VCaP (cell line): ENCODE measurements at regions not wholly inside any gene's neighbourhood (a gene's known extent, or its start where the extent isn't known, plus 50 kb on each side); places are given as distances from the start of the nearest gene placed in this dataset.

Experiments
- H3K27ac ChIP-seq: fragments of 450-650 bp; 2 replicates; pipeline ENCODE4 v1.5.1; 2017
- TF ChIP-seq, protein P1 (sequence below): fragments of 450-650 bp; conservative IDR thresholded peaks from 2 replicates; pipeline ENCODE4 v1.5.1; 2017; ENCODE audit warnings: mild to moderate bottlenecking, moderate library complexity

GRCh38 chr3:170760174-170760526 is 109.8 kb downstream of the RPL22L1 start:
- peak overlapping the region; percentile 42 for H3K27ac ChIP-seq
- TF ChIP-seq, protein P1, sequence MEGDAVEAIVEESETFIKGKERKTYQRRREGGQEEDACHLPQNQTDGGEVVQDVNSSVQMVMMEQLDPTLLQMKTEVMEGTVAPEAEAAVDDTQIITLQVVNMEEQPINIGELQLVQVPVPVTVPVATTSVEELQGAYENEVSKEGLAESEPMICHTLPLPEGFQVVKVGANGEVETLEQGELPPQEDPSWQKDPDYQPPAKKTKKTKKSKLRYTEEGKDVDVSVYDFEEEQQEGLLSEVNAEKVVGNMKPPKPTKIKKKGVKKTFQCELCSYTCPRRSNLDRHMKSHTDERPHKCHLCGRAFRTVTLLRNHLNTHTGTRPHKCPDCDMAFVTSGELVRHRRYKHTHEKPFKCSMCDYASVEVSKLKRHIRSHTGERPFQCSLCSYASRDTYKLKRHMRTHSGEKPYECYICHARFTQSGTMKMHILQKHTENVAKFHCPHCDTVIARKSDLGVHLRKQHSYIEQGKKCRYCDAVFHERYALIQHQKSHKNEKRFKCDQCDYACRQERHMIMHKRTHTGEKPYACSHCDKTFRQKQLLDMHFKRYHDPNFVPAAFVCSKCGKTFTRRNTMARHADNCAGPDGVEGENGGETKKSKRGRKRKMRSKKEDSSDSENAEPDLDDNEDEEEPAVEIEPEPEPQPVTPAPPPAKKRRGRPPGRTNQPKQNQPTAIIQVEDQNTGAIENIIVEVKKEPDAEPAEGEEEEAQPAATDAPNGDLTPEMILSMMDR, result no peak

DNA sequence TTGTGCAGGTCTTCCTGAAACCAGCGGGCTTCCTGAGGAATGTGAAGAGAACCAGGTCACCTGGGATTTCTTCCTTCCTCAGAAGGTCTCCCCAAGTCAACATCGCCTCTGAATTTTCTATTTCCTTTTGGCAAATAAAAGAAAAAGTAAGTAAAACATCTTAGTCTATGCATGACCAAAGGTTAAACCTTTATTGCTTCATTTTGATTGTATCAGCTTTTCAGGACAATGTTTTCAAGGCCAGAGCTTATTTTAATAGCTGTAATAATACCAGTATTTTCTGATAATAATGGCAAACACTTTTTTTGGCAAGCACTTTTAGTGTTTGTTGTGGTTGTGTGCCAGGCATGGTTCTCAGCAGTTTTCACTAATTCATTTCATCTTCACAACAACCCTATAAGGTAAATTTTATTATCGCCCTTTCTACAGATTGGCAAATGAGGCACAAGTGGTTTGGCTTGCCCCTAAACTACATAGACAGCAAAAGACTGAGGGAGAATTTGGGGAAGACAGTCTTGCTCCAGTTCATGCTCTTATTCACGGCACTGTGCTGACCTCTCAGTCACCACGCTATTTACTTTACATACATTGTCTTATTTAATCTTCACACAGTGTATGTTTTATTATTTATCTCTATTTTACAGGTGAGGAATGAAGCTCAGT is 110.4 kb downstream of the RPL22L1 start:
- TF ChIP-seq, protein P1, result no peak
- H3K27ac ChIP-seq, result peak overlapping the region; percentile 42

GRCh38 chr3:170757038-170757437 is 113.0 kb downstream of the RPL22L1 start:
- TF ChIP-seq, protein P1, result no peak
- no peak overlapping the region for H3K27ac ChIP-seq

DNA sequence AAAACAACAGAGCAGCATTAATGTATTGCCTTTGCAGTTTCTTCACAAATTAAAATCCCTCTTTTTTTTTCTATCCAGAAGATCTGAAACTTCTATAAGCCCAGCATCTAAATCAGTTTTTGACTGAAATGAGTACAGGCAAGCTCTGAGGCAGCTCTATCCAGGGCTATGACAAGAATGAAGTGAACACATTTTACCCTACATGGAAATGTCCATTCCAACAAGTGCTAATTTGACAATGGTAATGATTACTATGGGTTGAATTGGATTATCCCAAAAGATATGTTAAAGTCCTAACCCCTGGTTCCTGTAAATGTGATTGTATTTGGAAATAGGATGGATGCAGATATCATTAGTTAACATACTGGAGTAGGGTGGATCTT is 115.7 kb downstream of the RPL22L1 start:
- TF ChIP-seq, protein P1, result no peak
- H3K27ac ChIP-seq, result no peak overlapping the region

- no peak overlapping the region for H3K27ac ChIP-seq
- TF ChIP-seq, protein P1, result no peak
These were observed 116.3 kb downstream of the RPL22L1 start for GRCh38 chr3:170753421-170754310.

DNA sequence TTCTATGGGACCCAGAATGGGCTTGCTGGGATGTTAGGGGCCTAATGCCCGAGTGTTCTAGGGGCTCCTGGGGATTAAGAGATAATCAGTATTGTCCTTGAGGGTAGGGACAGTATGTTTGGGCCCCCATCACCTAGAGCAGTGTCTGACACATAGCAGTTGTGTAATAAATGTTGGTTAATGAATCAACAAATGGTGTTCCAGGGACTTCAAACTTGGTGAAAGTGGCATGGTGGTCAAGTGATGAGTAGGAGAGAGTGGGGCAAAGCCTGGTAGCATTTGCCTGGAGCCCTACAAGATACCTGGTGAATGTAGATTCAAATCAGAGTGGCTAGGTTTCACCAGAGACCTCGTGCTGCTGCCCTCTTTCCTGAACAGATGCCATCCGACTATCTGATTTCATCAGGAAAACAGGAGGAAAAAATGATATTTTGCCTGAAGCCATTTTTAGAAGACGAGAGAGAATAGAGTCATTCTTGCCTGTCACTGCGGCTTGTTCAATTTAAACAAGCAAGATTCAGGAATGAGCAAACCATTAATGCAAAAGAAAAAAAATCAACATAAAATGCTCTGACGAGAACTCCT is 117.3 kb downstream of the RPL22L1 start:
- no peak overlapping the region for H3K27ac ChIP-seq
- TF ChIP-seq, protein P1, result no peak

- TF ChIP-seq, protein P1, result no peak
- no peak overlapping the region for H3K27ac ChIP-seq
These were observed 118.1 kb downstream of the RPL22L1 start for GRCh38 chr3:170751899-170752293.
